ENCODE measurements at regions not wholly inside any gene's neighbourhood (a gene's known extent, or its start where the extent isn't known, plus 50 kb on each side); places are given as distances from the start of the nearest gene placed in this dataset.

DNA sequence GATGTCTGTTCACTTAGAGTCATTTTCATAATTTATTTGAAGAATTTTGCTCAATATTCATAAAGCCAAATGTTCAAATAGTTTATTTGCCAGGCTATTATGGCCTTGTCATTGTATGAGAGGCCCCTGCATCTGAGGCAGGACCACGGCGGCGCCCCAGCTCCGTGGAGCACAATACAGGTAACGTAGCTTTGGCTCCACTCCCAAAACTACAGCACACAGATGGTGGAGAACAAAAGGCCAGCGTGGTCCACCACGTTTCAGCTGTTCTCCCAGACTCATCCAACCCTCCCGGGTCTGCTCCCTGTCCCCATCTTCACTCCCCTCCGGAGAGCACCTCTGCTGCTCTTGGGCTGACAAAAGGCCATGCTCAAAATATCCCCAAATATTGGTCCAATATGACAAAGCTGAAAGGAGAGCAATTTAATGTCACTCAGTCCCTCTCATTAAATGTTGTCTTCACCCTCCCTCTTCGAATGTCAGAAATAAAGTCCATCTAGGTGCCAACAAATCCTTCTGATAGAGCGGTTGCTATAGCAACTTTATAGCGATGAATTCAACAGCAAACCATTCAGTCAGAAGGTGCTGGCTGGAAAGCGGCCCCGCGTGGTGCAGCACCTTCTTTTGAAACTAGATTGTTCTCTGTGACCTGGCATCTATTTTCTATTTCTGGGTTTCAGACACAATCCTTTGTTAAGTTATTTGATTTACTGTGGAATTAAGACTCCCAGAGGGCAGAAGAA lies 504.3 kb downstream of the ARHGEF28 start:
- Histone ChIP-seq H3K4me3 (no peak overlapping the region), H3K4me1 (ENCODE audit: insufficient read depth) (peaks cover 6% of the 10 kb centered on the region), H3K36me3 (no peaks in the 10 kb centered on the region), H3K27ac (no peak overlapping the region), H3K27me3 (no peaks in the 10 kb centered on the region), H3K9me3 (no peaks in the 10 kb centered on the region)
- intact Hi-C loops (cut with DNase I), result no loop called here
- TF ChIP-seq POLR2A (IDR thresholded peaks at IDR 0.05) (no peak), EP300 (IDR thresholded peaks at IDR 0.05) (no peak)
- TF ChIP-seq, protein P1, sequence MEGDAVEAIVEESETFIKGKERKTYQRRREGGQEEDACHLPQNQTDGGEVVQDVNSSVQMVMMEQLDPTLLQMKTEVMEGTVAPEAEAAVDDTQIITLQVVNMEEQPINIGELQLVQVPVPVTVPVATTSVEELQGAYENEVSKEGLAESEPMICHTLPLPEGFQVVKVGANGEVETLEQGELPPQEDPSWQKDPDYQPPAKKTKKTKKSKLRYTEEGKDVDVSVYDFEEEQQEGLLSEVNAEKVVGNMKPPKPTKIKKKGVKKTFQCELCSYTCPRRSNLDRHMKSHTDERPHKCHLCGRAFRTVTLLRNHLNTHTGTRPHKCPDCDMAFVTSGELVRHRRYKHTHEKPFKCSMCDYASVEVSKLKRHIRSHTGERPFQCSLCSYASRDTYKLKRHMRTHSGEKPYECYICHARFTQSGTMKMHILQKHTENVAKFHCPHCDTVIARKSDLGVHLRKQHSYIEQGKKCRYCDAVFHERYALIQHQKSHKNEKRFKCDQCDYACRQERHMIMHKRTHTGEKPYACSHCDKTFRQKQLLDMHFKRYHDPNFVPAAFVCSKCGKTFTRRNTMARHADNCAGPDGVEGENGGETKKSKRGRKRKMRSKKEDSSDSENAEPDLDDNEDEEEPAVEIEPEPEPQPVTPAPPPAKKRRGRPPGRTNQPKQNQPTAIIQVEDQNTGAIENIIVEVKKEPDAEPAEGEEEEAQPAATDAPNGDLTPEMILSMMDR (IDR thresholded peaks at IDR 0.05), result no peak
- 90 to 98% (median 96%) methylated on average over 15 of the region's 15 CpGs for WGBS, 3 donors
- no peak for DNase-seq

DNA sequence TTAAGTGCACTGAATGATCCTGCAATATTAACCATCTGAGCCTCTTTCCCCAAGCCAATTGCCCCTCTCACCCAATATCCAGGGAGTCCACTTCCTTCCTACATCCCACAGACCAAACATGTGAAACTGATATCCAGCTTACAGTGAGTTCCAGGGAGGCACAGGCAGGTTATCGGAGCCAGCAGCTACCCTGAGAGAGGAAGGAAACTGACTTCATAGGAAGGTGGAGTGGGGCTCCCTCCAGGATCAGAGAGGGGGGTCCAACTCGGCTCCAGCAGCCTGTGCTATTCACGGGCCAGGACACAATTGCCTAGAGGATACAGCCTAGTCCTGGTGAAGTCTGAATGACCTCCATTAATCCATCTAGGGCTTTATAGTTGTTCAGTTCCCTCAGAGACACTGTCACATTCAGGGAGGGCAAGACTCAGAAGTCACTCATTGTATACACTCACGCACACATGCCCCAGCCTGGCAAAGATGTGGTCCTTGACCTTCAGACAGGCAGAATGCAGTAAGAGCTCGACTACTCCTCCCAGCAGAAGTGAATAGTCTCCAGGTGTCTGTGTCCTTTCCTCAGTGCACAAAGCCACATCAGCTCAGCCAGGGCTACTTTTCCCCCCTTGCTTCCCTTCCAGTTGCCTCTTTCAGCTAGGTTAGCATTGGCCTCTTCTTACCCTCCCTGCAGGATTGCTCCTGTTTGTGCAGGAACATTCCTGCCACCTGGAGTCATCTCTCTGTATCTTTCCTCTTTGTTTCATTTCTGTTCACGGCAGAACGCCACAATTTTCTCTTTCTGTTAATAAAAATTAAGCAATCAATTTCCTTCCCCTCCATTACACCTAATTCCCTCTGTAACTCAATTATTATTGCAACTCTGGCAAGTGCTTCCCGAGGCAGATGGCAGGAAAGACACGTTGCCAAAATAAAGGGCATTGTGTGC lies 501.7 kb downstream of the ARHGEF28 start:
- H3K36me3 ChIP-seq, result no peaks in the 10 kb centered on the region
- no peak overlapping the region for H3K4me3 ChIP-seq
- WGBS, 3 donors, result 39 to 49% (median 45%) methylated on average over 9 of the region's 9 CpGs
- peaks cover 6% of the 10 kb centered on the region for H3K4me1 ChIP-seq (ENCODE audit: insufficient read depth)
- TF ChIP-seq EP300 (IDR thresholded peaks at IDR 0.05), result no peak
- TF ChIP-seq, protein P1 (IDR thresholded peaks at IDR 0.05), result peak in 1 of 3 donors; percentile 25
- no peak overlapping the region for H3K27ac ChIP-seq
- no peaks in the 10 kb centered on the region for H3K9me3 ChIP-seq
- H3K27me3 ChIP-seq, result no peaks in the 10 kb centered on the region
- DNase-seq, result no peak
- intact Hi-C loops (cut with DNase I), result no loop called here

GRCh38 chr5:74126294-74126693 lies 500.3 kb downstream of the ARHGEF28 start:
- Histone ChIP-seq H3K9me3 (no peaks in the 10 kb centered on the region), H3K36me3 (no peaks in the 10 kb centered on the region), H3K4me3 (no peak overlapping the region), H3K27ac (no peak overlapping the region), H3K4me1 (ENCODE audit: insufficient read depth) (peaks cover 8% of the 10 kb centered on the region), H3K27me3 (no peaks in the 10 kb centered on the region)
- no peak for DNase-seq
- intact Hi-C loops (cut with DNase I), result no loop called here
- WGBS, 3 donors, result 74 to 81% (median 75%) methylated on average over 1 of the region's 1 CpG
- TF ChIP-seq EP300 (IDR thresholded peaks at IDR 0.05), result no peak
- no peak for TF ChIP-seq POLR2A (IDR thresholded peaks at IDR 0.05)
- TF ChIP-seq, protein P1 (IDR thresholded peaks at IDR 0.05), result no peak

DNA sequence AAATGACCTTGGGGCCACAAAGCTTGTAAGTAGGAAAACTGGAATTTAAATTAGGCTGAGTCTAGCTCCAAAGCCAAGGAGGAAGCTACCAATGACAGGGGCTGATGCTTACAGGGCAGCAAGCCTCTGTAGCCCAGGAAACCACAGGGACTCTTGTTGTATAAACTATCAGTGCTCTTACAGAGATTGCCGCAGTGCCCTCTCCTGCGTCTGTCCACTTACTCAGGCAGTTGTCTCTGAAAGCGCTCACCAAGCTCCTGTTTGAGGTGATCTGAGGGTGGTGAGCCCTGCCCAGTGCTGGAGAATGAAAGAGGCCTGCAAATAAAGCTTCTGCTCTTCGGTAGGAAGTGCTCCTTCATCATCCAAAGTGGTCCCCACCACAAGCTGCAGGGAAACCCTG lies 498.8 kb downstream of the ARHGEF28 start:
- TF ChIP-seq POLR2A (IDR thresholded peaks at IDR 0.05) (no peak), EP300 (IDR thresholded peaks at IDR 0.05) (no peak)
- TF ChIP-seq, protein P1 (IDR thresholded peaks at IDR 0.05), result no peak
- Histone ChIP-seq H3K4me1 (ENCODE audit: insufficient read depth) (peaks cover 8% of the 10 kb centered on the region), H3K36me3 (no peaks in the 10 kb centered on the region), H3K9me3 (no peaks in the 10 kb centered on the region), H3K4me3 (no peak overlapping the region), H3K27me3 (no peaks in the 10 kb centered on the region), H3K27ac (no peak overlapping the region)
- DNase-seq, result no peak
- WGBS, 3 donors, result 91 to 98% (median 97%) methylated on average over 4 of the region's 4 CpGs
- intact Hi-C loops (cut with DNase I), result no loop called here

Data from ovary (tissue), 7 donors.